Neutrophil (primary cell): ENCODE measurements at regions not wholly inside any gene's neighbourhood (a gene's known extent, or its start where the extent isn't known, plus 50 kb on each side); places are given as distances from the start of the nearest gene placed in this dataset.

Source experiments
- H3K27ac ChIP-seq: fragments of 200-600 bp; sonication (generic); 2 replicates; pipeline ENCODE4 v1.5.1; 2016; ENCODE audit warnings: mild to moderate bottlenecking, moderate library complexity
- H3K27me3 ChIP-seq: fragments of 200-600 bp; sonication (generic); 2 replicates; pipeline ENCODE4 v1.6.0; 2016; ENCODE audit warnings: mild to moderate bottlenecking
- H3K36me3 ChIP-seq: fragments of 200-600 bp; sonication (generic); 2 replicates; pipeline ENCODE4 v1.5.1; 2017
- H3K4me1 ChIP-seq, 2 experiments: fragments of 200-600 bp in 1 of 2; sonication (generic) in 1 of 2; 1 replicate in 1 of 2; 2 replicates in 1 of 2; pipeline versions ENCODE4 v1.5.1 to v1.6.1; 2013 to 2016; ENCODE audit warnings: low read depth in 1 of 2, low read length in 1 of 2, mild to moderate bottlenecking in 1 of 2, moderate library complexity in 1 of 2; ENCODE audit not compliant: control insufficient read depth in 1 of 2, insufficient read depth in 1 of 2
- H3K4me3 ChIP-seq, 2 experiments: fragments of 200-600 bp in 1 of 2; sonication (generic) in 1 of 2; 1 replicate in 1 of 2; 2 replicates in 1 of 2; pipeline ENCODE4 v1.5.1; 2013 to 2016; ENCODE audit warnings: low read depth in 1 of 2, low read length in 1 of 2, mild to moderate bottlenecking in 1 of 2, moderate library complexity in 1 of 2
- H3K9me3 ChIP-seq: fragments of 200-600 bp; sonication (generic); 2 replicates; pipeline ENCODE4 v1.5.1; 2016
- CTCF ChIP-seq: fragments of 200-600 bp; sonication (generic); IDR thresholded peaks from 2 replicates; pipeline ENCODE4 v1.5.1; 2016; ENCODE audit warnings: antibody characterized with exemption

DNA sequence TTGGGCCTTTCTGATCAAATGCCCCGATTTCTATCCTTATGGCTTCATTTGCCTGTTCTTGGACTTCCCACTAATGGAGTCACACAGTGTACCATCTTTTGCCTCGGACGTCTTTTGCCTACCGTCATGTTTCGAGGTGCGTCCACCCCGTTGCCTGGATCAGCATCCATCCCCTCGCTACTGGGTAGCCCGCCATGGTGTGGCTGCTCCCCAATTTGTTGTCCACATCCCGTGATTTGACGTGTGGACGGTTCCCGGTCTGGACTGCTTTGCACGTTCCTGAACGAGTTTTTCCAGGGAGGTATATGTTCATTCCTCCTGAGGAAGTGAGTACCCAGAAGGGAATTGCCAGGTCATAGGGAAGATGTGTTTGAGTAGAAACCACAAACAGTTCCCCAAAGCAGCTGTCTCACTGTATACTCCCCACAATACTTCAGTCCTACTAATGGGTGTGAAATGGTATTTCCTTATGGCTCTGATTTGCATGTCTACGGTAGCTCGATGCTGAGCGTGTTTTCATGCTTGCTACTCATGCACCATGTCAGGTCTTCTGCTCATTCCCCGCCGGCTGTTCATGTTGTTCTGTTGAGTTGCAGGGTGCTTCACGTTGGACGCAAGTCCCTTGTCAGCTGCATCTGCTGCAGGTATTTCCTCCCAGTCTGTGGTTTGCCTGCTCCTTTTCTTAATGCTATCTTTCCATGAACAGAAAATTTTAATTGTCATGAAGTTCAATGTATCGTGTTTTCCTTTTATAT lies 86.8 kb upstream of the AFDN start:
- no peak for TF ChIP-seq CTCF
- H3K27ac ChIP-seq: no peak overlapping the region
- H3K4me1 ChIP-seq: peaks cover 19% of the 10 kb centered on the region in 2 experiments
- no peaks in the 10 kb centered on the region for H3K36me3 ChIP-seq
- no peaks in the 10 kb centered on the region for H3K27me3 ChIP-seq
- H3K4me3 ChIP-seq: no peak overlapping the region
- no peaks in the 10 kb centered on the region for H3K9me3 ChIP-seq

- H3K36me3 ChIP-seq: no peaks in the 10 kb centered on the region
- peaks cover 32 to 33% of the 10 kb centered on the region in 2 experiments for H3K4me1 ChIP-seq
- no peak for TF ChIP-seq CTCF
- H3K27me3 ChIP-seq: no peaks in the 10 kb centered on the region
- no peaks in the 10 kb centered on the region for H3K9me3 ChIP-seq
- H3K4me3 ChIP-seq: no peak overlapping the region
- H3K27ac ChIP-seq: peak overlapping the region; percentile 81
Measured at GRCh38 chr6:167742719-167743303, 83.9 kb upstream of the AFDN start.

GRCh38 chr6:167744681-167745669 lies 81.7 kb upstream of the AFDN start:
- TF ChIP-seq CTCF: no peak
- H3K27ac ChIP-seq: peak overlapping the region; percentile 81
- H3K4me1 ChIP-seq: peaks cover 32 to 33% of the 10 kb centered on the region in 2 experiments
- H3K9me3 ChIP-seq: no peaks in the 10 kb centered on the region
- peak overlapping the region; percentile 18 to 28 for H3K4me3 ChIP-seq
- no peaks in the 10 kb centered on the region for H3K36me3 ChIP-seq
- H3K27me3 ChIP-seq: no peaks in the 10 kb centered on the region

- H3K27me3 ChIP-seq: no peaks in the 10 kb centered on the region
- peak overlapping the region; percentile 81 for H3K27ac ChIP-seq
- peaks cover 33 to 35% of the 10 kb centered on the region in 2 experiments for H3K4me1 ChIP-seq
- no peak for TF ChIP-seq CTCF
- no peaks in the 10 kb centered on the region for H3K36me3 ChIP-seq
- H3K4me3 ChIP-seq: no peak overlapping the region
- no peaks in the 10 kb centered on the region for H3K9me3 ChIP-seq
Measured at GRCh38 chr6:167745670-167746389, 80.9 kb upstream of the AFDN start.

GRCh38 chr6:167746390-167746907 lies 80.3 kb upstream of the AFDN start:
- Histone ChIP-seq H3K36me3 (no peaks in the 10 kb centered on the region), H3K27me3 (no peaks in the 10 kb centered on the region), H3K27ac (no peak overlapping the region), H3K9me3 (no peaks in the 10 kb centered on the region), H3K4me1 (peaks cover 39 to 41% of the 10 kb centered on the region in 2 experiments), H3K4me3 (no peak overlapping the region)
- TF ChIP-seq CTCF: no peak
